Endodermal cell (in vitro differentiated cells): ENCODE measurements at regions not wholly inside any gene's neighbourhood (a gene's known extent, or its start where the extent isn't known, plus 50 kb on each side); places are given as distances from the start of the nearest gene placed in this dataset.

Source experiments
- DNase-seq: peaks from one replicate; pipeline ENCODE4 v3.0.0-alpha.2; 2017
- H3K27ac ChIP-seq: 2 replicates; pipeline ENCODE4 v1.5.1; 2013; ENCODE audit warnings: mild to moderate bottlenecking, low read depth, low read length, moderate library complexity
- H3K27me3 ChIP-seq: 2 replicates; pipeline ENCODE4 v1.6.1; 2013; ENCODE audit warnings: mild to moderate bottlenecking, low read length, moderate library complexity; ENCODE audit not compliant: insufficient read depth, control insufficient read depth, poor library complexity, severe bottlenecking
- H3K36me3 ChIP-seq: 2 replicates; pipeline ENCODE4 v1.7.0; 2013; ENCODE audit warnings: mild to moderate bottlenecking, low read length, moderate library complexity; ENCODE audit not compliant: control insufficient read depth, insufficient read depth
- H3K4me1 ChIP-seq: one replicate; pipeline ENCODE4 v1.7.0; 2013; ENCODE audit warnings: low read length; ENCODE audit not compliant: control insufficient read depth, insufficient read depth
- H3K4me3 ChIP-seq: 2 replicates; pipeline ENCODE4 v1.5.1; 2013; ENCODE audit warnings: mild to moderate bottlenecking, low read length, moderate library complexity
- H3K9ac ChIP-seq: 2 replicates; pipeline ENCODE4 v1.6.1; 2013; ENCODE audit warnings: mild to moderate bottlenecking, low read length, moderate library complexity; ENCODE audit not compliant: poor library complexity, severe bottlenecking; ENCODE audit errors: extremely low read depth
- H3K9me3 ChIP-seq: 2 replicates; pipeline ENCODE4 v1.6.1; 2013; ENCODE audit warnings: mild to moderate bottlenecking, low read length, moderate library complexity; ENCODE audit not compliant: control insufficient read depth
- H3K27ac Mint-ChIP-seq: 2 replicates; pipeline ENCODE4 v1.8.0; 2020; ENCODE audit warnings: mixed read lengths
- H3K27me3 Mint-ChIP-seq: 2 replicates; pipeline ENCODE4 v1.8.0; 2021; ENCODE audit warnings: mild to moderate bottlenecking, mixed read lengths; ENCODE audit not compliant: insufficient read depth
- H3K36me3 Mint-ChIP-seq: 2 replicates; pipeline ENCODE4 v1.8.0; 2020; ENCODE audit warnings: low read depth, mixed read lengths
- H3K4me1 Mint-ChIP-seq: 2 replicates; pipeline ENCODE4 v1.8.0; 2020; ENCODE audit warnings: mixed read lengths
- H3K4me3 Mint-ChIP-seq: 2 replicates; pipeline ENCODE4 v1.8.0; 2020; ENCODE audit warnings: mild to moderate bottlenecking, moderate library complexity, mixed read lengths
- H3K9me3 Mint-ChIP-seq: 2 replicates; pipeline ENCODE4 v1.8.0; 2020; ENCODE audit warnings: mild to moderate bottlenecking, mixed read lengths
- WGBS, 2 experiments: methylation state at CpG; one replicate each; pipeline versions ENCODE4 v1.1.5 to v1.1.7; 2013; ENCODE audit warnings: missing lambda C conversion rate in 2 of 2, mixed read lengths in 1 of 2; ENCODE audit not compliant: insufficient coverage in 1 of 2, insufficient read length in 1 of 2; 5-methylcytosine and 5-hydroxymethylcytosine counted together
- TF ChIP-seq, protein P1 (sequence below): fragments of 200-600 bp; sonication (generic); conservative IDR thresholded peaks from 2 replicates; pipeline ENCODE4 v1.5.0; 2021; ENCODE audit warnings: antibody characterized with exemption, mild to moderate bottlenecking

DNA sequence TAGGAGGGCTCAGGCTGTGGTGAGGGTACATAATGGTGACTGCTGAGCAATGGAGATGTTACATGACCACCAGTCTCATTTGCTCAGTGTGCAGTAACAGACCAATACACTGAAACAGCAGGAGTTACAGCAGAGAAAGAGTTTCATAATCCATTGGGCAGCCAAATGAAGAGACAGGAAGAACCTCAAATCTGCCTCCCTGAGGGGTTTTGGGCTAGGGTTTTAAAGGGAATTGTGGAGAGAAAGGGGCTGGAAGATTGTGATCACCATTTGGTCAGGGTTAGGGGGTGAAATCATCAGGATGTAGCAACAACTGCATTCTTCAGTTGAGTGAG lies 838.3 kb downstream of the GRID1 start:
- H3K9me3 Mint-ChIP-seq: peaks cover 28% of the 10 kb centered on the region
- no peak for DNase-seq
- Histone ChIP-seq H3K36me3 (no peaks in the 10 kb centered on the region), H3K4me1 (peaks cover 4% of the 10 kb centered on the region), H3K27me3 (no peaks in the 10 kb centered on the region), H3K4me3 (peak overlapping the region; percentile 25), H3K27ac (no peak overlapping the region), H3K9me3 (peaks cover 26% of the 10 kb centered on the region), H3K9ac (no peak overlapping the region)
- H3K27ac Mint-ChIP-seq: no peak overlapping the region
- H3K36me3 Mint-ChIP-seq: peaks cover 5% of the 10 kb centered on the region
- peaks cover 18% of the 10 kb centered on the region for H3K4me1 Mint-ChIP-seq
- no peak overlapping the region for H3K4me3 Mint-ChIP-seq
- TF ChIP-seq, protein P1, sequence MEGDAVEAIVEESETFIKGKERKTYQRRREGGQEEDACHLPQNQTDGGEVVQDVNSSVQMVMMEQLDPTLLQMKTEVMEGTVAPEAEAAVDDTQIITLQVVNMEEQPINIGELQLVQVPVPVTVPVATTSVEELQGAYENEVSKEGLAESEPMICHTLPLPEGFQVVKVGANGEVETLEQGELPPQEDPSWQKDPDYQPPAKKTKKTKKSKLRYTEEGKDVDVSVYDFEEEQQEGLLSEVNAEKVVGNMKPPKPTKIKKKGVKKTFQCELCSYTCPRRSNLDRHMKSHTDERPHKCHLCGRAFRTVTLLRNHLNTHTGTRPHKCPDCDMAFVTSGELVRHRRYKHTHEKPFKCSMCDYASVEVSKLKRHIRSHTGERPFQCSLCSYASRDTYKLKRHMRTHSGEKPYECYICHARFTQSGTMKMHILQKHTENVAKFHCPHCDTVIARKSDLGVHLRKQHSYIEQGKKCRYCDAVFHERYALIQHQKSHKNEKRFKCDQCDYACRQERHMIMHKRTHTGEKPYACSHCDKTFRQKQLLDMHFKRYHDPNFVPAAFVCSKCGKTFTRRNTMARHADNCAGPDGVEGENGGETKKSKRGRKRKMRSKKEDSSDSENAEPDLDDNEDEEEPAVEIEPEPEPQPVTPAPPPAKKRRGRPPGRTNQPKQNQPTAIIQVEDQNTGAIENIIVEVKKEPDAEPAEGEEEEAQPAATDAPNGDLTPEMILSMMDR: no peak
- no peaks in the 10 kb centered on the region for H3K27me3 Mint-ChIP-seq

DNA sequence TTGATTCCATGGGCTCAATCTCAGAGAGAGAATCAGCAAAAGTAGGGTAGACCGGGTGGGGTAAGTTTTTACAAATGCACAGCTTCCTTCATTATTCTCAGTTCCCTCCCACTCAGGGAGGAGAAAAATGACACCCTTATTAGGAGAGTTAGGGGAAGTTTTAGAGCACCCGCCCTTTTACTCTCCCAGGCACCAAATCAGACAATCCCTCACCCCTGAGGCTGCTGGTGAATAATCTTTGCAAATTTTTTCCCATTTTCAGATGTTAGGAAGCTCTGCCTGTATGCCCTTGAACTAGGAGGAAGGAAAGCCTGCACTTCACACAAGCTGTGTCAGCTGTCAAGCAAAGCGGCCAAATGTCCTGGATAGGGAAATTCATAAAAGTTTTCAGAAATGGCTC lies 834.9 kb downstream of the GRID1 start:
- Histone ChIP-seq H3K4me3 (no peak overlapping the region), H3K36me3 (no peaks in the 10 kb centered on the region), H3K4me1 (no peaks in the 10 kb centered on the region), H3K9ac (no peak overlapping the region), H3K27me3 (no peaks in the 10 kb centered on the region), H3K27ac (no peak overlapping the region), H3K9me3 (peaks cover 27% of the 10 kb centered on the region)
- H3K36me3 Mint-ChIP-seq: peaks cover 5% of the 10 kb centered on the region
- no peak for DNase-seq
- H3K27ac Mint-ChIP-seq: no peak overlapping the region
- no peaks in the 10 kb centered on the region for H3K27me3 Mint-ChIP-seq
- H3K9me3 Mint-ChIP-seq: peaks cover 28% of the 10 kb centered on the region
- 89 to 92% methylated on average over 1 to 2 of the region's 3 CpGs for WGBS, 2 experiments
- H3K4me3 Mint-ChIP-seq: no peak overlapping the region
- TF ChIP-seq, protein P1: no peak
- peaks cover 6% of the 10 kb centered on the region for H3K4me1 Mint-ChIP-seq

DNA sequence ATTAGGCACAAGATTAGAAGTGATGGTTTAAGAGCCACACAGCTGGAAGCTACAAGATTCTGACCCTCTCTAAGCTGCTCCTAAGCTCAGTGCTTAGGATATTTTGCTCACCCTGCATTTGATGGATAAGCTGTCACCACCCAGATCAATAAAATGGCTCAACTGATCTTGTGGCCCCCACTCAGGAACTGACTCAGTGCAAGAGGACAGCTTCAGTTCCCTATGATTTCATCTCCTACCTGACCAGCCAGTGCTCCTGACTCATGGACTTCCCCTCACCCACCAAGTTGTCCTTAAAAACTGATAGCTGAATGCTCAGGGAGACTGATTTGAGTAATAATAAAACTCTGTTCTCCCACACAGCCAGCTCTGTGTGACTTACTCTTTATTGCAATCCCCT lies 833.8 kb downstream of the GRID1 start:
- Mint-ChIP-seq H3K9me3 (peaks cover 18% of the 10 kb centered on the region), H3K4me1 (peaks cover 6% of the 10 kb centered on the region), H3K27me3 (no peaks in the 10 kb centered on the region), H3K27ac (no peak overlapping the region), H3K4me3 (no peak overlapping the region), H3K36me3 (peaks cover 5% of the 10 kb centered on the region)
- no peak for DNase-seq
- Histone ChIP-seq H3K9ac (no peak overlapping the region), H3K36me3 (no peaks in the 10 kb centered on the region), H3K9me3 (peaks cover 26% of the 10 kb centered on the region), H3K4me1 (no peaks in the 10 kb centered on the region), H3K27ac (no peak overlapping the region), H3K27me3 (no peaks in the 10 kb centered on the region), H3K4me3 (no peak overlapping the region)
- TF ChIP-seq, protein P1: no peak
